Spleen (tissue), 7 donors: ENCODE measurements at regions not wholly inside any gene's neighbourhood (a gene's known extent, or its start where the extent isn't known, plus 50 kb on each side); places are given as distances from the start of the nearest gene placed in this dataset.

Source experiments
- POLR2A ChIP-seq, 3 donors: fragments of 450-650 bp; IDR thresholded peaks; one replicate each; pipeline ENCODE4 v1.5.1; 2017; ENCODE audit warnings: antibody characterized with exemption in 3 of 3, mild to moderate bottlenecking in 1 of 3
- POLR2AphosphoS5 ChIP-seq, 3 donors: sonication (generic); formaldehyde crosslinking; IDR thresholded peaks; one replicate each; pipeline ENCODE4 v1.5.1; 2017; ENCODE audit warnings: antibody characterized with exemption in 3 of 3
- TF ChIP-seq, protein P1 (sequence below), 11 experiments: fragments of 200-600 bp in 7 of 11; fragments of 450-650 bp in 4 of 11; sonication (generic) in 4 of 11; IDR thresholded peaks in 8 of 11; conservative IDR thresholded peaks in 3 of 11; 1 replicate in 7 of 11; 2 replicates in 4 of 11; pipeline versions ENCODE4 v1.4.0 to v1.8.0; 2016 to 2021; ENCODE audit warnings: antibody characterized with exemption in 11 of 11, inconsistent platforms in 4 of 11, mild to moderate bottlenecking in 1 of 11
- donor health status: DM: no; HTN: no; CAD: no; lungs with moderate emphysema.
- donor health status: DM: no; HTN: no; CAD: no.
- donor health status: DM: no; HTN: no; CAD: no.

DNA sequence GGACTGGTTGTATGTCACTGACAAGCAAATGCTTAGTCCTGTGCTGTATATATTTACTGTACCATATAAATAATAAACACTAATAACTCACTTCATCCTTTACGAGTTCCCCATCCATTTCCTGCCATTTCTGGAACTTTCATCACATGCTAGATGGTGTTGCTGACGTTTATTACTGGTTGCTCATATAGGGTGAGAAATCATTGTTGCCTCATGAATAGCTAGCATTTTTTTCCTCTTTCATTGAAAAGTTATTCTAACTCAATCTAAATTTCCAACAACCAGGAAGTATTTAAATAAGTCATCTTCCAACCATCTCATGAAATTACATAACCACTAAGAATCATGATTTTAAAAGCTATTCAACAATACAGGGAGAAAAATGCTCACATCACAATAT, 88.6 kb upstream of the RCN1 start:
- TF ChIP-seq, protein P1, sequence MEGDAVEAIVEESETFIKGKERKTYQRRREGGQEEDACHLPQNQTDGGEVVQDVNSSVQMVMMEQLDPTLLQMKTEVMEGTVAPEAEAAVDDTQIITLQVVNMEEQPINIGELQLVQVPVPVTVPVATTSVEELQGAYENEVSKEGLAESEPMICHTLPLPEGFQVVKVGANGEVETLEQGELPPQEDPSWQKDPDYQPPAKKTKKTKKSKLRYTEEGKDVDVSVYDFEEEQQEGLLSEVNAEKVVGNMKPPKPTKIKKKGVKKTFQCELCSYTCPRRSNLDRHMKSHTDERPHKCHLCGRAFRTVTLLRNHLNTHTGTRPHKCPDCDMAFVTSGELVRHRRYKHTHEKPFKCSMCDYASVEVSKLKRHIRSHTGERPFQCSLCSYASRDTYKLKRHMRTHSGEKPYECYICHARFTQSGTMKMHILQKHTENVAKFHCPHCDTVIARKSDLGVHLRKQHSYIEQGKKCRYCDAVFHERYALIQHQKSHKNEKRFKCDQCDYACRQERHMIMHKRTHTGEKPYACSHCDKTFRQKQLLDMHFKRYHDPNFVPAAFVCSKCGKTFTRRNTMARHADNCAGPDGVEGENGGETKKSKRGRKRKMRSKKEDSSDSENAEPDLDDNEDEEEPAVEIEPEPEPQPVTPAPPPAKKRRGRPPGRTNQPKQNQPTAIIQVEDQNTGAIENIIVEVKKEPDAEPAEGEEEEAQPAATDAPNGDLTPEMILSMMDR (IDR thresholded peaks at IDR 0.05 in 8 of 11, conservative IDR thresholded peaks at IDR 0.05 in 3 of 11): no peak
- TF ChIP-seq POLR2A (IDR thresholded peaks at IDR 0.05) (no peak), POLR2AphosphoS5 (IDR thresholded peaks at IDR 0.05) (no peak)
